ENCODE measurements at regions not wholly inside any gene's neighbourhood (a gene's known extent, or its start where the extent isn't known, plus 50 kb on each side); places are given as distances from the start of the nearest gene placed in this dataset.

- TF ChIP-seq, protein P1, sequence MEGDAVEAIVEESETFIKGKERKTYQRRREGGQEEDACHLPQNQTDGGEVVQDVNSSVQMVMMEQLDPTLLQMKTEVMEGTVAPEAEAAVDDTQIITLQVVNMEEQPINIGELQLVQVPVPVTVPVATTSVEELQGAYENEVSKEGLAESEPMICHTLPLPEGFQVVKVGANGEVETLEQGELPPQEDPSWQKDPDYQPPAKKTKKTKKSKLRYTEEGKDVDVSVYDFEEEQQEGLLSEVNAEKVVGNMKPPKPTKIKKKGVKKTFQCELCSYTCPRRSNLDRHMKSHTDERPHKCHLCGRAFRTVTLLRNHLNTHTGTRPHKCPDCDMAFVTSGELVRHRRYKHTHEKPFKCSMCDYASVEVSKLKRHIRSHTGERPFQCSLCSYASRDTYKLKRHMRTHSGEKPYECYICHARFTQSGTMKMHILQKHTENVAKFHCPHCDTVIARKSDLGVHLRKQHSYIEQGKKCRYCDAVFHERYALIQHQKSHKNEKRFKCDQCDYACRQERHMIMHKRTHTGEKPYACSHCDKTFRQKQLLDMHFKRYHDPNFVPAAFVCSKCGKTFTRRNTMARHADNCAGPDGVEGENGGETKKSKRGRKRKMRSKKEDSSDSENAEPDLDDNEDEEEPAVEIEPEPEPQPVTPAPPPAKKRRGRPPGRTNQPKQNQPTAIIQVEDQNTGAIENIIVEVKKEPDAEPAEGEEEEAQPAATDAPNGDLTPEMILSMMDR (IDR thresholded peaks at IDR 0.05 in 2 of 3, conservative IDR thresholded peaks at IDR 0.05 in 1 of 3; ENCODE audit: borderline replicate concordance in 1 of 3, insufficient read depth in 1 of 3, low read depth in 2 of 3, low read length in 2 of 3): no peak
- TF ChIP-seq CEBPB (IDR thresholded peaks at IDR 0.05; ENCODE audit: low read depth) (no peak), EZH2 (IDR thresholded peaks at IDR 0.05) (no peak), YY1 (IDR thresholded peaks at IDR 0.05; ENCODE audit: extremely low read depth, insufficient replicate concordance, low read depth, low read length) (no peak), EGR1 (IDR thresholded peaks at IDR 0.05; ENCODE audit: low read depth) (no peak), POLR2A (IDR thresholded peaks at IDR 0.05; ENCODE audit: borderline replicate concordance, extremely low read depth, insufficient read depth, insufficient read length) (no peak), EZH2phosphoT487 (IDR thresholded peaks at IDR 0.05; ENCODE audit: borderline replicate concordance) (no peak), POLR2AphosphoS5 (IDR thresholded peaks at IDR 0.05; ENCODE audit: low read depth, low read length) (no peak)
Measured at GRCh38 chr4:11813951-11814446, 385.3 kb upstream of the HS3ST1 start.
